SJCRH30 (cell line): ENCODE measurements at regions not wholly inside any gene's neighbourhood (a gene's known extent, or its start where the extent isn't known, plus 50 kb on each side); places are given as distances from the start of the nearest gene placed in this dataset.

Source experiments
- DNase-seq, 2 experiments: peaks; one replicate each; pipeline ENCODE4 v3.0.0-alpha.2; 2015 to 2020
- H3K27ac ChIP-seq: fragments of 250-450 bp; sonication (Bioruptor Pico); 2 replicates; pipeline ENCODE4 v1.5.1; 2020; ENCODE audit warnings: mild to moderate bottlenecking, moderate library complexity
- H3K27me3 ChIP-seq: fragments of 250-450 bp; sonication (Bioruptor Pico); 2 replicates; pipeline ENCODE4 v1.5.1; 2020; ENCODE audit warnings: mild to moderate bottlenecking, moderate library complexity
- H3K36me3 ChIP-seq: fragments of 250-450 bp; sonication (Bioruptor Pico); 2 replicates; pipeline ENCODE4 v1.5.1; 2020; ENCODE audit warnings: mild to moderate bottlenecking, moderate library complexity
- H3K4me1 ChIP-seq: fragments of 250-450 bp; sonication (Bioruptor Pico); 2 replicates; pipeline ENCODE4 v1.5.1; 2020; ENCODE audit warnings: mild to moderate bottlenecking, moderate library complexity
- H3K4me3 ChIP-seq: fragments of 250-450 bp; sonication (Bioruptor Pico); 2 replicates; pipeline ENCODE4 v1.5.1; 2020; ENCODE audit warnings: mild to moderate bottlenecking, moderate library complexity
- H3K9me3 ChIP-seq: fragments of 250-450 bp; sonication (Bioruptor Pico); replicated peaks from 2 replicates; pipeline ENCODE4 v1.5.1; 2020; ENCODE audit warnings: mild to moderate bottlenecking, moderate library complexity

DNA sequence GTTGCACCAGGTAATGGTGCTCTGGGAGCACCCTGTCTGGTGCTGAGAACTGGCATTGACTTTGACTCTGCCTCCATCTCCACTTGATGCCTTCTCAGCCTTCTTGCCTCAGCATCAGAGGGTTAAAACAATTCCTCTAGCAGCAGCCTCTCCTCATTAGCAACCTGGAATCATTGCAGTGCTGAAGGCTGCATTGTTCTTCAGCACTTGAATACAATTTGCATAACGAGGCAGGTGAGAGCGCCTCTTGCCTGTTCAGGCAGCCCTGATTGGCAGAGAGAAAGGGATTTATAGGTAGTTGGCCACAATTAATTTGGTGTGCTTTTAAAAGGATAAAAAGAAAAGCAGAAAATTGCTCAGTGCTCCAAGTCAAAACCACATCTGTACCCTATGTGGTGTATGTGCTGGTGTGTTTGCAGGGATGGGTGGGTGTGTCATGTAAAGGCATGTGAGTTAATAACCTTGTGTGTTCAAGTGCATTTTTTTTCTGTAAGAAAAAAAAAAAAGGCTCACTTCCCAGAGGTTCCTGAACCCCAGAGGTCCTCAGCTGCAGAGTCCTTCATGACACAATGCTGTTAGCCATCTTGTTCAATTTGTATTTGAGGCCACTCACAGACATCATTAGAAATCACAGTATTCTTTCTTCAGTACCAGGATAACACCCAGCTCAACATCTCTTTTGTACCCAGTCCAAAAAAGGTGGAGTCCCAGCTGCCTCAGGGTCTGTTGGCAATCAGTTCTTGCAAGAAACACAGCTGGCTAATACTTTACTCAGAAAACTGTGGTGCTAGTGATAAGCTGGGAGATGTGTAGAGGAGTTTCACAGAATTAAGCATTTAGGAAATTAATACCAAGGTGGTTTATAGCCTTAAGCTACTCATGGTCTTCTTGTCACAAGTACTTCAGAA is 385.6 kb downstream of the GRIN2B start:
- no peaks in the 10 kb centered on the region for H3K9me3 ChIP-seq
- no peaks in the 10 kb centered on the region for H3K4me1 ChIP-seq
- DNase-seq: peak; percentile 18 to 40

DNA sequence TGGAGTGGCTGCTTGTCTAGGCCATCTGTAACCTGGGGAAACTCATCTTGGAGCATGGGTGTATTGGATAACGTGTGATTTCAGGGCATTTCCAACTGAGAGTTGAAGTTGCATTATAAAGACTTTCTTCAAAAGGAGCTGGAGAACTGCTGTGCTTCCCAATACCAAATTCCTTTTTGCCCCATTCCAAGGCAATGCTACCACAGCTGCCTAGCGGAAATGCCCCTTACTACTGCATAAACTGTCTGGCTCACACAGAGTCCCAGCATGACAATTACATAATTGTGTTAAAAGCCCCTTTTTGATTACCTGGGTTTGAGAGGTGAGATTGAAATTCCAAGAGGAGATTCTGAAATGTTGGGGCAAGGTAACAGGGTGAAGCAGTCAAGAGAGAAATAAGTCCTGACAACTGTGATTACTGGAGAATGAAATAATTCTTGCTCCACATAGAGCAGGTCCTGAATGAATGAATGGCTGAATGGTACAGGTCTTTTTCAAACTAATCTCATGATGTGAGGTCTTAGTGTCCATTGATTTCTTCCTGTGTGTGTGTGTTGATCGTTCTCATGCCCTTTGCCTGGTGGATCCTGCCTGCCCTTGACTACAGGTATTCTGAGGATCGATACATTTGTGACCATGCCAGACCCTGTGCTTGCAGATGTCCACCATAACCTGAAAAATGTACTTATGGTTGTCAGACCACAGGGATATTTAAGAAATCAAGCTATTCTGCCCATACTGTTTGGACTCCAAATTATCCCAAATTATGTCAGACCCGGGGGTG is 386.5 kb downstream of the GRIN2B start:
- no peaks in the 10 kb centered on the region for H3K4me1 ChIP-seq
- no peak for DNase-seq
- H3K4me3 ChIP-seq: no peak overlapping the region
- H3K27me3 ChIP-seq: no peaks in the 10 kb centered on the region
- H3K36me3 ChIP-seq: no peaks in the 10 kb centered on the region
- no peaks in the 10 kb centered on the region for H3K9me3 ChIP-seq
- H3K27ac ChIP-seq: no peak overlapping the region

More for the DNA sequence above, 385.6 kb downstream of the GRIN2B start:
- Histone ChIP-seq H3K27ac (no peak overlapping the region), H3K4me3 (no peak overlapping the region), H3K36me3 (no peaks in the 10 kb centered on the region), H3K27me3 (no peaks in the 10 kb centered on the region)

DNA sequence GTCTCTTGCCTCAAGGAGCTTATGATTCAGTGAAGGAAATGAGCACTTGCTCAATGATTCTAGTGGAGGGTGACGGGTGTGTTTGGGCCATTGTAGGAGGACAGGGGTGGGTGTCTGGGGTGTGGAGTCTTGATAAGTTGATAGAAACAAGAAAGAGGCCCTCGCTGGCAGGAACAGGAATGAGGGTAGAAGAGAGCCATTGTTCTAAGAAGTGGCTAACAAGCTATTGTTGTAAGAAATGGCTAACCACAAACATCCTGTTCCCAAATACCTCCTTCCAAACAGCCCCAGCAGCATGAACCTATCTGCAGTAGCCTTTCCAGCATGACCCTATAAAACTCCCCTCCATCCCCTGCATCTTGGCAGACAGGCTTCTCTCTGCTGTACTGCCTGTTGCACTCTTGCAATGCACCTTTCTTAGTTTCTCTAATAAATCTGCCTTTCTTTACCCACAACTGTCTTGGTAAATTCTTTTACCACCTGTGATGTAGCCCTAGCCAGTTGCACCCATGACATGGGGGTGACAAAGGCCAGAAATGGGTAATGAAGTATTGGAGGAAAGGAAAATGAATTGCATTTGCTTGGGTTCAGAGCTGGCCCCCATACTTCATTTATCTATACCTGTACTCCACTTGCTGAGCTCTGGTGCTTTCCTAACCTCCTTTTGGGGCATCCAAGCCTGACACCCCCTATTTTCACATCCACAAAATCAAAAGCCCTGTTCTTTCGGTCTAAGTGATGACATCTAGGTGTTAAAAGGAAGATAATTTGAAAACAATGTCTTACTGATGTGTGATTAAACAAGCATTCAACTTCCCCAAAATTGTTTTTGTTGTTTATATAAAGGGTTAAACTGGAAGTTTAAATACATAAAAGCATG is 389.1 kb downstream of the GRIN2B start:
- Histone ChIP-seq H3K36me3 (no peaks in the 10 kb centered on the region), H3K9me3 (no peaks in the 10 kb centered on the region), H3K27ac (no peak overlapping the region), H3K4me3 (no peak overlapping the region), H3K27me3 (no peaks in the 10 kb centered on the region), H3K4me1 (no peaks in the 10 kb centered on the region)
- no peak for DNase-seq

DNA sequence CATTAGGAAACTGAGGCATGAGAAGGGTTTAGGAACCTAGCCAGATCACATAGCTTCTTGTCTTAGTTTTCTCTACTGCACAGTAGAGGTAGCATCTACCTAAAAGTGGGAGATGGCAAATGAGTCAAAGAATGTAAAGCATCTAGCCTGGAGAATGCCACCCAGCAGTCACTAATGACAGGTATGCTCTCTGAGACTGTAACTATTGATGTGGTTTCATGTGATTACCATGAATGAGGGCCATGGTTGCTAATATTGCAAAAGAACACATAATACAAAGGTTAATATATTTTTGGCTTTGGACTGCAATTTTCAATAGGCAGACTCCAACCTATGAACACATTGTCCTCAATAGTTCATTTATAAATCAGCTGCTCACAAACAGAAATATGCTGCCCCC is 389.9 kb downstream of the GRIN2B start:
- Histone ChIP-seq H3K4me1 (no peaks in the 10 kb centered on the region), H3K9me3 (no peaks in the 10 kb centered on the region), H3K27ac (no peak overlapping the region), H3K4me3 (no peak overlapping the region), H3K27me3 (no peaks in the 10 kb centered on the region), H3K36me3 (no peaks in the 10 kb centered on the region)
- no peak for DNase-seq

DNA sequence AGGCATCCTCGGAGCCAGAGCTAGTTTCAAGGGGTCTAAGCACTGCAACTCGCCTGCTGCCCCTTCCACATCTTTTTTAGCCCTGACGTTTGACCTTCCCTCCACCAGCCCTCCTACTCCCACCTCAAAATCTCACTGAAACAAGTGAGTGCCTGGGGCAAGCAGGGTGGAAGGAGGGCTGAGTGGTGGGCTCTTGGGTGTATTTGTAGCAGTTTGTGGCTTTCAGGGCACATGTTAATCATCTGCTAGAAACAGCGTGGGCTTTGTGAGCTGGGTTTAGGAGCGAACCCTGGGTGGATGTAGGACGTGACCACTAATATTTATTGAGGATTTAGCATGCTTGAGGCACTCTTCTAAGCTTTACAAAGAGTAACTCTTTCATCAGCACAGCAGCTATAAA is 390.3 kb downstream of the GRIN2B start:
- Histone ChIP-seq H3K36me3 (no peaks in the 10 kb centered on the region), H3K27me3 (no peaks in the 10 kb centered on the region), H3K4me1 (no peaks in the 10 kb centered on the region), H3K27ac (no peak overlapping the region), H3K4me3 (no peak overlapping the region), H3K9me3 (no peaks in the 10 kb centered on the region)
- DNase-seq: no peak

DNA sequence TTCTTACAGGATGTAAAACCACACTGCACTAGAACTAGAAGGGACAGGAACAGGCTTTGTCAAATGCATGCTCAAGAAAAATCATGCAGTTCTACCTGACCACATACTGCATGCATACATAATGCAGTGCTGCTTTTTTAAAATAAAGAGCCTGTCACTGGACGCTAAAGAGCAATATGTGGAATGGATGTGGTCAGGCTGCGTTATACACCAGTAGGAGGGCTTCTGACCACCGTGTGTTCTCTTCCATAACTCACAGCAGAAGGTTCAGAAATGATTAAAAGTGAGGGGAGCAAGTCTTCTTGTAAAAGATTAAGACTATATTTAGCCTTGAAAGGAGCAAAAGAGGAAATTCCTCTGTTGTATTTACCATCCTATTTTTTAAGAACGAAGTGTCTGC is 392.0 kb downstream of the EMP1 start:
- Histone ChIP-seq H3K4me1 (no peaks in the 10 kb centered on the region), H3K9me3 (no peaks in the 10 kb centered on the region), H3K27me3 (no peaks in the 10 kb centered on the region), H3K27ac (no peak overlapping the region), H3K36me3 (no peaks in the 10 kb centered on the region), H3K4me3 (no peak overlapping the region)
- no peak for DNase-seq

DNA sequence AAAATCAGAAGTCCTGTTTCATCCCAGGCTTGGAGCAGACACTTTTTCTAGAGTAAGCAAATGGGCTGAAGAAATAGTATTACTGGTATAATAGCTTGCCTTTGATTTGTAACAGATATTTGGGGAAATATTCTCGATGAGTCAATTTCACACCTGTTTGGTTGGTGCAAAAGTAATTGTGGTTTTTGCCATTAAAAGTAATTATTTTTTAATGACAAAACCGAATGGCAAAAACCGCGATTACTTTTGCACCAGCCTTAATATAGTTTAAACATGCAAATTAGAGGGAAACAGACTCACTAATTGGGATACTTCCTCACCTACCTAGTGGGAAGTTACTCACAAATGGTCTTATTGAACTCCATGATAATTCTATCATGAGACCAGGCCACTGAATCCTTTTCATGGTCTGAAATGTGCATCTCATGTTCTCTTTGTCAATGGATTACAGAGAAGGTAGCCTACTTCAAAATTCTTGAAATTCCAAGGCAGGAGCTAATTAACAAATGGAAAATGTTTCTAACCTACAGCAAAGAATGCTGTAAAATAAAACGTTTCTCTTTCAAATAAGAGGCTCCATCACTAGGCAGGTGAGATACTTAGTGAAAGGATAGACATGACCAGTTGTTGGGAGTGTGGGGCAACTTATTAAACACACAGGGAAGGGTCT is 391.3 kb downstream of the EMP1 start:
- H3K27ac ChIP-seq: no peak overlapping the region
- H3K4me1 ChIP-seq: no peaks in the 10 kb centered on the region
- H3K4me3 ChIP-seq: no peak overlapping the region
- no peaks in the 10 kb centered on the region for H3K27me3 ChIP-seq
- no peak for DNase-seq
- no peaks in the 10 kb centered on the region for H3K9me3 ChIP-seq
- H3K36me3 ChIP-seq: no peaks in the 10 kb centered on the region

DNA sequence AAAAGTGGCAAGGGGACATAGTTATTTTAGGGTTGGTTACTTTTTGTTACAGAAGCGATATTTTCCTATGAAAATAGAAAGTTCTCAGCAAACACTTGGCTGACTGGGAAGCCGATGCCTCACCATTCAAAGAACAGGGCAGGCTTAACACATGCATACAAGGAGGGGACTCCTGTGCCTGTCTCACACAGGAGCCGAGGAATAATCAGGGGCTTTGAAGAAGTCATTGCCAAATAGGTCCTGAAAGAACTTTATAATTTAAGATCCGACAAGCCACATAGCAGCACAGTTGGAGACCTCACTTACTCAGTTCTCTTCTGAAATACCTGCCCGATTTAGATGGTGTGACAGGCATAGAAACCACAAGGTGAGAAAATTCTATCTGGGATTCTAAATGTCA is 389.8 kb downstream of the EMP1 start:
- H3K36me3 ChIP-seq: no peaks in the 10 kb centered on the region
- H3K9me3 ChIP-seq: no peaks in the 10 kb centered on the region
- DNase-seq: no peak
- H3K4me1 ChIP-seq: no peaks in the 10 kb centered on the region
- no peaks in the 10 kb centered on the region for H3K27me3 ChIP-seq
- no peak overlapping the region for H3K27ac ChIP-seq
- no peak overlapping the region for H3K4me3 ChIP-seq

DNA sequence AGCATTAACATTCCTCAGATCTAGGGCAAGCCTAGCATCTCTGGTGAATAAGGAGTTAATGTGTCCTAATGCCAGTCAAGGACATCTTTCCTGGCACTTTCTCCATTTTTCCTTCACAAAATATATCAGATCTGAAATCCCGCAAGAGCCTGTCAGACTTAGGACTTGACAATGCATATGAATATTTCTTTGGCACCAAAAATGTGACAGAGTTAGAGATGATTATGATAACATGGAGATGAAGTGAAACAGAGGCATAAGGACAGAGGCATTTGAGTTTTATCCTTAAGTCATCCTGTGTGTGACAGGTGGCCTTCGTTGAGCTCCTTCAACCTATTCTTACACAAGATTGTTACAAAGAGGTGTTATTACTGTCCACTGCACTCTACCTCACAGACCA is 388.0 kb downstream of the EMP1 start:
- H3K36me3 ChIP-seq: no peaks in the 10 kb centered on the region
- no peaks in the 10 kb centered on the region for H3K27me3 ChIP-seq
- no peak overlapping the region for H3K27ac ChIP-seq
- no peaks in the 10 kb centered on the region for H3K9me3 ChIP-seq
- no peaks in the 10 kb centered on the region for H3K4me1 ChIP-seq
- no peak for DNase-seq
- no peak overlapping the region for H3K4me3 ChIP-seq

DNA sequence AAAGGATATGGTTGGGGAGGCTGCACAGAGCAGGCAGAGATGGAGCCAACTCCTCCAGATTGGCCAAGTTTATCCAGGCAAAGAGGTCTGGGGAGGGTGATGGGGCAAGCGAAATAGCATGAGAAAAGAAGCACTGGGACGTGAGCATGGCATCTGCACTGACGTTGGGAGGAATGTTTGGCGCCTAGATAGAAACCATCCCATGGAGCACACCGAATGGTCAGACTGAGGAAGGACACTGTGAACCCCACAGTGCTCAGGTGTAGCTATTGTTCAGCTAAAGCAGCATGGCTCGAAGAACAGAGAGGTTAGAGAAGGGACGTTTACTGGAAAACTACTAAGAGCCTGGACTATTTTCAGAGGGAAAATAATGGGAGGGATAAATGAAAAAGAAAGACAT is 387.1 kb downstream of the EMP1 start:
- no peaks in the 10 kb centered on the region for H3K9me3 ChIP-seq
- no peaks in the 10 kb centered on the region for H3K36me3 ChIP-seq
- no peaks in the 10 kb centered on the region for H3K27me3 ChIP-seq
- H3K4me1 ChIP-seq: no peaks in the 10 kb centered on the region
- H3K4me3 ChIP-seq: no peak overlapping the region
- no peak overlapping the region for H3K27ac ChIP-seq
- DNase-seq: no peak

DNA sequence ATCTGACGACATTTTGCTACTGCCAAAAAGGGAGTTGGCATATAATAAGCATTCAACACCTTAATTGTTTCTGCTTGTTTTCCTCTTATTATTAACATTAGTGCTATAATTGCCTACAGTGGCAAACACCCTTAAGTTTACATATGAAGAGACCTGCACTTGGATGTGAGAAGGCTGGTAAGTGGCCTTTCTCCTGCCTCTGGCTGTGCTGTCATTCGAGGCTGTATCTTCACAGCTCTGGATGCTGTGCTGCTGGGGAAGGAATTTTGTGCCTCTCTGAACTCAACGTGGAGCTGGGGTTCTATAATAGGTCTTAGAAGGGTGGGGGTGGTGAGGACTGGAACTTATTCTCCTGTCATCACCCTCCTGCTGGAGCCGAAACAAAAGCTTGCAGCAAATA is 385.9 kb downstream of the EMP1 start:
- no peak overlapping the region for H3K27ac ChIP-seq
- no peak for DNase-seq
- H3K4me3 ChIP-seq: no peak overlapping the region
- no peaks in the 10 kb centered on the region for H3K27me3 ChIP-seq
- no peaks in the 10 kb centered on the region for H3K9me3 ChIP-seq
- H3K4me1 ChIP-seq: no peaks in the 10 kb centered on the region
- no peaks in the 10 kb centered on the region for H3K36me3 ChIP-seq

DNA sequence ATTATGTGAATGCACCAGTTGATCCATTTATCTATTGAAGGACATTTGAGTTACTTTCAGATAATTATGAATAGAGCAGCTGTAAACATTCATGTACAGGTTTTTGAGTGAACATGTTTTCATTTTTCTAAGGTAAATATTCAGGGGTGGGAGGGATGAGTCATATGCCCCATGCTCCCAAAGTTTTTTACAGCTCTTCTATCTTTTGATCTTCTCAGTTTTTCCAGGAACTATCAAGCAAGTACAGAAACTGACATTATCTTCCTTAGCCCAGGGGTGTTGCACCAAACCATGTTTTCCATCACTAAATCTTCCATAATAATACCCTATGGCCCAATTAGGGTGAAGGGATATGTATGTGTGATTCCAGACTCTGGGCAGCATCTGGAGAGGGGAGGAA is 384.5 kb downstream of the EMP1 start:
- Histone ChIP-seq H3K36me3 (no peaks in the 10 kb centered on the region), H3K4me1 (no peaks in the 10 kb centered on the region), H3K9me3 (no peaks in the 10 kb centered on the region), H3K27me3 (no peaks in the 10 kb centered on the region), H3K4me3 (no peak overlapping the region), H3K27ac (no peak overlapping the region)
- DNase-seq: no peak

DNA sequence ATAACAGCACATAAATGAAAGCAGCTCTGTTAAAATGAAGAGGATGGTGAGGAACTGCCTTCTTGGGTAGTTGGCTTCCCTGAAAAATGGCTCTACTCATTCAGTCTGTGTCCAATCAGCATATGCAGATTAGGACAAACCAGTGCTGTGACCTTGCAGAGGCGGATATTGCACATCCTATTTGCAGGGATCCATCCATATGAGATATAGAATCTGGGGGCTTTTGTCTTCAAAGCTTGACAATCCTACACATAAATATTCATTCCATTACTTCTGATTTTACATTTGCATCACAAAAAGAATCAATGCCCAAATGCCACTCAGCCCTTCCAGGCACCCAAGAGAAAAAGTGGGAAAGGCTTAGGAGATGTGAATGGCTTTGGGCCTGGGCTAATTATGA is 383.7 kb downstream of the EMP1 start:
- H3K4me3 ChIP-seq: no peak overlapping the region
- no peaks in the 10 kb centered on the region for H3K4me1 ChIP-seq
- DNase-seq: no peak
- no peak overlapping the region for H3K27ac ChIP-seq
- H3K36me3 ChIP-seq: no peaks in the 10 kb centered on the region
- H3K27me3 ChIP-seq: no peaks in the 10 kb centered on the region
- H3K9me3 ChIP-seq: no peaks in the 10 kb centered on the region

DNA sequence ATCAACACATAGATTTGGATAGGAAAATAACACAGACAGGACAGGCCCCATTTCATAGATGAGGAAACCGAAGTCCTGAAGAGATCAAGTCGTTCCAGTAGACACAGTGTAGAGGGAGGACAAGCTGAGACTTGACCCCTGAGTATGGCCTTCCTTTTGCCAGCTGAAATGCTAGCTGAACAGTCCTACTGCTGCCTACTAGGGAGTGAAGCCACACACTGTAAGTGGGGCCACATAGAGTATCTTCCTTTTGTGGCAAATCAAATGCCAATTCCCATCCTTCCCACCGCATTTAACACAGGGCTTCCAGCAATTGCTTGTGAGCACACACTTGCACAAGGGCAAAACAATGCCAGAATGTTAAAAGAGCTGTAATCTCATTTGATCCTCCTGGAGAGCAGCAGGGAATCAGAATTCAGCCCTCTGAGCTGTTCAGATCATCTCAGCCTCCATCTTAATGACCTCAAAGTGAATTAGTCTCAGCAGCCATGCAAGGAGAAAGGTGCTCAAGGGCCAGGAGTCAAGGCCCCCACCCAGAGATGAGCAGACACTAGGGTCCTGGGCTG is 380.5 kb downstream of the EMP1 start:
- Histone ChIP-seq H3K4me3 (no peak overlapping the region), H3K27me3 (no peaks in the 10 kb centered on the region), H3K9me3 (no peaks in the 10 kb centered on the region), H3K27ac (no peak overlapping the region), H3K36me3 (no peaks in the 10 kb centered on the region), H3K4me1 (no peaks in the 10 kb centered on the region)
- DNase-seq: no peak
